HG02798 (cell line): ENCODE measurements at regions not wholly inside any gene's neighbourhood (a gene's known extent, or its start where the extent isn't known, plus 50 kb on each side); places are given as distances from the start of the nearest gene placed in this dataset.

Experiments
- ATAC-seq: cut with Tn5 transposase; IDR thresholded peaks from one replicate; pipeline ENCODE4 v1.9.1; 2021; ENCODE audit warnings: mild to moderate bottlenecking; ENCODE audit not compliant: unreplicated experiment, poor library complexity

GRCh38 chr3:104810896-104811295 is 555.8 kb upstream of the ALCAM start:
- ATAC-seq = no peak

- no peak for ATAC-seq
Observed at GRCh38 chr3:104816008-104816407, 550.7 kb upstream of the ALCAM start.

- ATAC-seq = no peak
Observed at GRCh38 chr3:104816716-104817115, 550.0 kb upstream of the ALCAM start.

- ATAC-seq = no peak
Observed at GRCh38 chr3:104819333-104819732, 547.4 kb upstream of the ALCAM start.

- ATAC-seq = no peak
Observed at GRCh38 chr3:104820959-104821358, 545.8 kb upstream of the ALCAM start.

GRCh38 chr3:104825116-104825515 is 541.6 kb upstream of the ALCAM start:
- no peak for ATAC-seq

GRCh38 chr3:104831071-104831470 is 535.6 kb upstream of the ALCAM start:
- no peak for ATAC-seq

- ATAC-seq = no peak
Observed at GRCh38 chr3:104832530-104832929, 534.2 kb upstream of the ALCAM start.

GRCh38 chr3:104835376-104835775 is 531.3 kb upstream of the ALCAM start:
- ATAC-seq = no peak

- no peak for ATAC-seq
Observed at GRCh38 chr3:104846270-104846669, 520.4 kb upstream of the ALCAM start.

- no peak for ATAC-seq
Observed at GRCh38 chr3:104849070-104849469, 517.6 kb upstream of the ALCAM start.

GRCh38 chr3:104854468-104854867 is 512.2 kb upstream of the ALCAM start:
- no peak for ATAC-seq

GRCh38 chr3:104855702-104856101 is 511.0 kb upstream of the ALCAM start:
- ATAC-seq = no peak

- ATAC-seq = no peak
Observed at GRCh38 chr3:104856741-104857140, 510.0 kb upstream of the ALCAM start.

GRCh38 chr3:104868291-104868690 is 498.4 kb upstream of the ALCAM start:
- no peak for ATAC-seq

GRCh38 chr3:104870276-104870675 is 496.4 kb upstream of the ALCAM start:
- ATAC-seq = no peak

GRCh38 chr3:104873331-104873730 is 493.4 kb upstream of the ALCAM start:
- ATAC-seq = no peak

- no peak for ATAC-seq
Observed at GRCh38 chr3:104878395-104878794, 488.3 kb upstream of the ALCAM start.

- no peak for ATAC-seq
Observed at GRCh38 chr3:104879919-104880318, 486.8 kb upstream of the ALCAM start.

- peak; percentile 40 for ATAC-seq
Observed at GRCh38 chr3:104885214-104885814, 481.4 kb upstream of the ALCAM start.

GRCh38 chr3:104886220-104886995 is 480.3 kb upstream of the ALCAM start:
- ATAC-seq = no peak

- ATAC-seq = no peak
Observed at GRCh38 chr3:104887069-104887468, 479.6 kb upstream of the ALCAM start.
